Sigmoid colon (tissue), 4 donors: ENCODE measurements at regions not wholly inside any gene's neighbourhood (a gene's known extent, or its start where the extent isn't known, plus 50 kb on each side); places are given as distances from the start of the nearest gene placed in this dataset.
"Not testable (repeated sequence)": the region's sequence is repeated elsewhere in the genome, so short reads cannot be mapped to it uniquely, and the experiment has no call there.

Experiments
- CTCF ChIP-seq, 4 experiments: fragments of 450-650 bp in 3 of 4; fragments of 200-600 bp in 1 of 4; IDR thresholded peaks; one replicate each; pipeline ENCODE4 v1.5.1; 2016 to 2019; ENCODE audit warnings: antibody characterized with exemption in 4 of 4, mild to moderate bottlenecking in 3 of 4, moderate library complexity in 2 of 4
- EP300 ChIP-seq, 4 donors: sonication (generic); formaldehyde crosslinking; IDR thresholded peaks; one replicate each; pipeline ENCODE4 v1.6.1; 2017; ENCODE audit warnings: antibody characterized with exemption in 4 of 4
- POLR2A ChIP-seq, 2 donors: fragments of 450-650 bp; IDR thresholded peaks; one replicate each; pipeline ENCODE4 v1.6.1; 2016; ENCODE audit warnings: antibody characterized with exemption in 2 of 2, mild to moderate bottlenecking in 2 of 2, moderate library complexity in 2 of 2
- POLR2AphosphoS5 ChIP-seq, 4 donors: sonication (generic); formaldehyde crosslinking; IDR thresholded peaks; one replicate each; pipeline ENCODE4 v1.6.1; 2017; ENCODE audit warnings: antibody characterized with exemption in 4 of 4

- TF ChIP-seq CTCF, POLR2A, POLR2AphosphoS5, EP300 (IDR thresholded peaks at IDR 0.05): not testable (repeated sequence)
Observed at GRCh38 chr20:30397111-30397510, 860.4 kb upstream of the DEFB115 start.
